NCI-H1048 (cell line): ENCODE measurements at regions not wholly inside any gene's neighbourhood (a gene's known extent, or its start where the extent isn't known, plus 50 kb on each side); places are given as distances from the start of the nearest gene placed in this dataset.

Source experiments
- DNase-seq: peaks from one replicate; lab custom pipeline; 2025; lab: John Stamatoyannopoulos, UW

- DNase-seq = no peak
Observed at GRCh38 chr20:12886618-12887363, 122.0 kb upstream of the SPTLC3 start.

DNA sequence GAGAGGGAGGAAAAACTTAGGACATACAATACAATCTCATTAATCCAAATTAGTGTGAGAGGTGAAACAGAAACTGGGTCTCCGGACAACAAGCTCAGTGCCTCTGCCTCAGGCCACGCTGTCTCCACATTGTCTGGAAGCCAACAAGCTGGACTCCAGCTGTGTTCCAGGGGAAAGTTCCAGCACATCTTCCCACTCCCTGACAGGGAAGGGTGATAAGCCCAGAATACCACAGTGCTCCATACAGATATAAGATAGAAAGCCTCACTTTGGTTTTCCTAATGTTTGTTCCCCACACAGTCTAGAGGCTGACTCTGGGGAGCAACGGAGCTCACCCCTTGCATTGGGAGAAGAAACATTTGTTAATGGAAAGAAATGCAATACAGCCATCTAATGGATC lies 117.1 kb upstream of the SPTLC3 start:
- no peak for DNase-seq

- no peak for DNase-seq
Observed at GRCh38 chr20:12893019-12893418, 115.8 kb upstream of the SPTLC3 start.

- no peak for DNase-seq
Observed at GRCh38 chr20:12893653-12894052, 115.1 kb upstream of the SPTLC3 start.

GRCh38 chr20:12894089-12894488 lies 114.7 kb upstream of the SPTLC3 start:
- no peak for DNase-seq

GRCh38 chr20:12896180-12896579 lies 112.6 kb upstream of the SPTLC3 start:
- DNase-seq = no peak

- DNase-seq = no peak
Observed at GRCh38 chr20:12902992-12903391, 105.8 kb upstream of the SPTLC3 start.

GRCh38 chr20:12906361-12906760 lies 102.4 kb upstream of the SPTLC3 start:
- DNase-seq = no peak

GRCh38 chr20:12911372-12911771 lies 97.4 kb upstream of the SPTLC3 start:
- DNase-seq = no peak

DNA sequence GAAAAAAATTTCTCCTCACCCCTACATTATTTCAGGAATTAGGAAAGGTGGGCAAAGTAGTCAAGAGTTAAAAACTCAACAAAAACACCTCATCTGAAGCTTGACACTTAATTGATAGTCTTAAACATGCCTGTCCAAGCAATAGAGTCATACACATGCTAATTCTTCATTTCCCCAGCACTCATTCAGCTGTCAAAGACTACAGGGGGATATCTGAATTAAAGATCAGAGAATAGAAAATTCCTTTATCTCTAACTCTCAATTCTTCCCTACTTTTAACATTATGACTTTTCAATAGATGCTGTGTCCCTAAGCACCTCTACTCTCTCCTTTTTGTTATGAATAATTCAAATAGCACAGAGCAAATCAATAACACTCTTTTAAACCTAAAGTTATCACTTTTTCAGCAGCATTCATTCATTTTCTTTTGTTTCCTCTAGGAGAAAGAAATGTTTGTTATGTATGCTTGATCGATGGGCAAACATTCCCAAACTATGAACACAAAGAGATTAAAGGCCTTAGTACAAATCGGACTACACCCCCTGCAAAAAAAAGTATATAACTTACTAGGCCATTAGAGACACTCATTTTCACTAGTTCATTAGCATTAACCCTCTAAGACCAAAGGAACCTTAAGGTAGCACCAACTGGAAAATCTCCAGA lies 94.9 kb upstream of the SPTLC3 start:
- no peak for DNase-seq

- DNase-seq = no peak
Observed at GRCh38 chr20:12914804-12915203, 94.0 kb upstream of the SPTLC3 start.

DNA sequence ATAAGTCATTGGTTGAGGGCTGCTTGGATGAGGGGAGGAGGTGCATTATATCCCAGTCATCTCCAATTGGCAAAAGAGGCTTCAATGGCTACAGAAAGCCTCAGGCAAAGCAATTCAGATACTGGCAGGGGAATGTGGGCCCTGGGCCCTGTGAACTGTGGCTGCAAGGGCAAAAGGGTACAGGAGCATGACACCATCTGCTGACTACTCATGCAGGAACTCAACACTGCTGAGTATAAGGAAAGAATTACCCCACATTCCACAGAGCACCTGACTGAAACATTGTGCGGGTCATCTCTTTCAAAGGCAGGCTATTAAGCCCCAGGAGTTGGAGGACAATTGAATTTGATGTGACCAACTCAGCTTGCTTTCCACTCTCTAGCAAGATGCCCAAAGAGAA lies 92.1 kb upstream of the SPTLC3 start:
- DNase-seq = no peak

- no peak for DNase-seq
Observed at GRCh38 chr20:12924126-12924525, 84.6 kb upstream of the SPTLC3 start.

GRCh38 chr20:12925210-12925755 lies 83.5 kb upstream of the SPTLC3 start:
- peak; percentile 10 for DNase-seq

GRCh38 chr20:12925863-12926793 lies 82.6 kb upstream of the SPTLC3 start:
- DNase-seq = no peak

GRCh38 chr20:12927489-12927888 lies 81.3 kb upstream of the SPTLC3 start:
- DNase-seq = no peak

GRCh38 chr20:12928358-12928754 lies 80.4 kb upstream of the SPTLC3 start:
- no peak for DNase-seq

- DNase-seq = no peak
Observed at GRCh38 chr20:12928755-12929401, 79.9 kb upstream of the SPTLC3 start.

DNA sequence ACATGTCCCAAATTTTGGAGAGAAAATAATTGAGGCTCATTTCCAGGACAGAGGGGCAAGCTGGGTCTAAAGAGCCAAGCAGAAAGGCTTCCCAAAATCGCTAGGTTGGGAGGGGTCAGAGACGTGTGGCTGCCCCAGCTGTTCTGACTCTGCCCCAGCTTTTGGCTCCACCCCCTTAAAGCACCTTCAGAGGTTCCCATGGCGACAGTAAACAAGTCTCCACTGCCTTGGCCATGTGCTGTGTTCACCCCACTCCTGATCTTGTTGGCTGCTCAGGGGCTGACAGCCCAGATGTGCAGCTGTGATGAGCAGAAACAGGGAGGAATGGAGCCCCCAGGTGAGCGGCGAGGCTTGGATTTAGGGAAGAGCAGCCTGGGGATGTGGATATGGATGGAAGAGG lies 72.8 kb upstream of the SPTLC3 start:
- DNase-seq = no peak

GRCh38 chr20:12936524-12936923 lies 72.2 kb upstream of the SPTLC3 start:
- DNase-seq = no peak

DNA sequence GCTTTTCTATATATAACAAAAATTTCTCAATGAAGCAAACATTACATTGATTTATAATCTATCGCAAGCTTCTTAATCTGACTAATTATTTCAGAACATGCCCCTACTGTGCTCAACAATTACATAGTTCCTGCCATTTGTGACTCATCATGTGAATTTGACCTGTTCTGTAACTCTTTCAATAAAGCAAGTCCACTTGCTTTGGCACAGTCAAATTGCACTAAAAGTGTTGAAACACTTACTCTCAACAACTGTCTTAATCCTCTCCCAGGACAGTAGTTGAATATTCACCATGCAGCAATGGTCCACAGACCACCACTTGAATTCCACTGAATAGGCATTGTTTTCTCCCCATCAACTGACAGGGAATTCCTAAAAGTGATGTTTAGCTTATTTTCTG lies 67.7 kb upstream of the SPTLC3 start:
- no peak for DNase-seq

DNA sequence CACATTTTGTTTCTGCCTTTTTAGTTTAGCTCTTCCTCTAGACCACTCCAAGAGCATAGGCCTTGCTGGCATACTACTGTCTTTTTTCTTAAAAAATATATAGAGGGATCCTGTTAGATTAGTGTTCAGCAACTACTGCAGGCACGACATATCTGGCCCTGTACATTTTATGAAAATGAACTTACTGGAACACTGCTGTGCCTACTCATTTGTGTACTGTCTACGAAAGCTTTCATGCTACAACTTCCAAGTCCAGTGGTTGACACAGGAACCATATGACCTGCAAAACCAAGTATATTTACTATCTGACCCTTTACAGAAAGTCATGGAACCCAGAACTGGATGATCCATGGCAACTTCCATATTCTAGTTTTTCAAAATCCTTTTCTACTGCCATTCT lies 66.6 kb upstream of the SPTLC3 start:
- DNase-seq = no peak
